ENCODE measurements at regions not wholly inside any gene's neighbourhood (a gene's known extent, or its start where the extent isn't known, plus 50 kb on each side); places are given as distances from the start of the nearest gene placed in this dataset.

- DNase-seq (no peak), ATAC-seq (no peak)
- Histone ChIP-seq H3K4me1 (no peaks in the 10 kb centered on the region), H3K4me3 (no peak overlapping the region), H3K27me3 (ENCODE audit: insufficient read depth in 3 of 3, low read length in 2 of 3) (no peaks in the 10 kb centered on the region), H3K27ac (no peak overlapping the region), H3K9me3 (no peaks in the 10 kb centered on the region), H3K36me3 (ENCODE audit: insufficient read depth in 1 of 2, low read depth in 1 of 2) (no peaks in the 10 kb centered on the region)
- 91 to 95% (median 93%) methylated on average over 6 of the region's 6 CpGs for WGBS, 3 donors
- TF ChIP-seq CTCF (IDR thresholded peaks at IDR 0.05): no peak
- intact Hi-C loops (cut with DNase I): no loop called here
Measured at GRCh38 chr21:28267449-28267848, 725.2 kb downstream of the LTN1 start.

GRCh38 chr21:28266061-28266460 is 726.6 kb downstream of the LTN1 start:
- ATAC-seq: no peak
- Histone ChIP-seq H3K9me3 (no peaks in the 10 kb centered on the region), H3K4me1 (no peaks in the 10 kb centered on the region)

GRCh38 chr21:28263974-28264373 is 728.7 kb downstream of the LTN1 start:
- DNase-seq (no peak), ATAC-seq (no peak)
- Histone ChIP-seq H3K4me1 (no peaks in the 10 kb centered on the region), H3K27me3 (ENCODE audit: insufficient read depth in 3 of 3, low read length in 2 of 3) (no peaks in the 10 kb centered on the region), H3K4me3 (no peak overlapping the region), H3K9me3 (no peaks in the 10 kb centered on the region), H3K36me3 (ENCODE audit: insufficient read depth in 1 of 2, low read depth in 1 of 2) (no peaks in the 10 kb centered on the region), H3K27ac (no peak overlapping the region)
- WGBS, 3 donors: 91 to 99% (median 96%) methylated on average over 4 of the region's 4 CpGs
- no peak for TF ChIP-seq CTCF (IDR thresholded peaks at IDR 0.05)
- intact Hi-C loops (cut with DNase I): no loop called here

More at GRCh38 chr21:28266061-28266460, 726.6 kb downstream of the LTN1 start:
- no peak for DNase-seq
- Histone ChIP-seq H3K36me3 (ENCODE audit: insufficient read depth in 1 of 2, low read depth in 1 of 2) (no peaks in the 10 kb centered on the region), H3K27ac (no peak overlapping the region), H3K27me3 (ENCODE audit: insufficient read depth in 3 of 3, low read length in 2 of 3) (no peaks in the 10 kb centered on the region), H3K4me3 (no peak overlapping the region)
- intact Hi-C loops (cut with DNase I): no loop called here
- TF ChIP-seq CTCF (IDR thresholded peaks at IDR 0.05): no peak
- 99 to 100% (median 100%) methylated on average over 1 of the region's 1 CpG for WGBS, 3 donors

- intact Hi-C loops (cut with DNase I): no loop called here
- H3K27ac ChIP-seq: no peak overlapping the region
- 20 to 39% (median 28%) methylated on average over 1 of the region's 1 CpG for WGBS, 3 donors
- H3K4me3 ChIP-seq: no peak overlapping the region
- TF ChIP-seq CTCF (IDR thresholded peaks at IDR 0.05): no peak
- ATAC-seq: no peak
- H3K27me3 ChIP-seq (ENCODE audit: insufficient read depth in 3 of 3, low read length in 2 of 3): no peaks in the 10 kb centered on the region
- no peaks in the 10 kb centered on the region for H3K4me1 ChIP-seq
- no peak for DNase-seq
- H3K36me3 ChIP-seq (ENCODE audit: insufficient read depth in 1 of 2, low read depth in 1 of 2): no peaks in the 10 kb centered on the region
- H3K9me3 ChIP-seq: no peaks in the 10 kb centered on the region
Measured at GRCh38 chr21:28261298-28261697, 731.4 kb downstream of the LTN1 start.

GRCh38 chr21:28257276-28257675 is 735.4 kb downstream of the LTN1 start:
- Histone ChIP-seq H3K9me3 (no peaks in the 10 kb centered on the region), H3K36me3 (ENCODE audit: insufficient read depth in 1 of 2, low read depth in 1 of 2) (no peaks in the 10 kb centered on the region), H3K4me3 (no peak overlapping the region), H3K27ac (no peak overlapping the region), H3K4me1 (no peaks in the 10 kb centered on the region), H3K27me3 (ENCODE audit: insufficient read depth in 3 of 3, low read length in 2 of 3) (no peaks in the 10 kb centered on the region)
- ATAC-seq: no peak
- DNase-seq: no peak
- intact Hi-C loops (cut with DNase I): no loop called here
- WGBS, 3 donors: 62 to 67% (median 65%) methylated on average over 3 of the region's 3 CpGs
- no peak for TF ChIP-seq CTCF (IDR thresholded peaks at IDR 0.05)

All from psoas muscle (tissue), 7 donors.